ENCODE measurements at regions not wholly inside any gene's neighbourhood (a gene's known extent, or its start where the extent isn't known, plus 50 kb on each side); places are given as distances from the start of the nearest gene placed in this dataset.

DNA sequence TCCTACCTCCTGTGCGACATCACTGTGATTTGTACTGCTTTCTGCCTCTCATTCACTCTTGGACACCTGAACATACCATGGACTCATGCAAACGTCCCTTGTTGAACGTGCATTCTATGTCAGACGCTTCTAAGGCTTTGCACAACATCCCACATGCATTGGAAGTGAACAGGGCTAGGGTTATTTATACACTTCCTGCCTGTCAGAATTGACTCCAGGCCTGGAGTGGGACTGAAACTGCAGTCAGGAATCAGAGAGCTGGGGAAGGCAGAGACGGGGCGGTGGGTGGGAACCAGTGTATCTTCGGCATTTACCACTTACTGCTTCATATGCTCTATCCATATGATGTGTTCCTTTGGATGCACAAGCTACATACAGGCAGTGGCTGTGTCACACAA, 81.4 kb upstream of the GALNT2 start:
- Histone ChIP-seq H3K4me3 (ENCODE audit: control insufficient read depth in 2 of 3, extremely low read depth in 1 of 3, insufficient read depth in 2 of 3, low read depth in 1 of 3, low read length in 3 of 3) (no peak overlapping the region), H3K4me1 (ENCODE audit: control insufficient read depth, extremely low read depth, insufficient read depth, low read length) (peaks cover 2% of the 10 kb centered on the region), H3K79me2 (ENCODE audit: control insufficient read depth, insufficient read depth, low read length) (no peaks in the 10 kb centered on the region), H3K36me3 (ENCODE audit: control insufficient read depth in 2 of 2, extremely low read depth in 1 of 2, insufficient read depth in 2 of 2, low read length in 2 of 2) (no peaks in the 10 kb centered on the region), H3K9ac (ENCODE audit: control insufficient read depth, extremely low read depth, insufficient read depth, low read length) (no peak overlapping the region), H3K4me2 (ENCODE audit: control insufficient read depth, extremely low read depth, insufficient read depth, low read depth, low read length) (no peak overlapping the region), H3K9me3 (ENCODE audit: control insufficient read depth, low read depth, low read length) (no peaks in the 10 kb centered on the region), H4K20me1 (ENCODE audit: control insufficient read depth, extremely low read depth, insufficient read depth, low read length) (no peaks in the 10 kb centered on the region), H2AFZ (ENCODE audit: control insufficient read depth, low read length) (no peak overlapping the region), H3K27me3 (ENCODE audit: control insufficient read depth, extremely low read depth, insufficient read depth, low read length) (no peaks in the 10 kb centered on the region), H3K27ac (ENCODE audit: control insufficient read depth, insufficient read depth, low read length) (no peak overlapping the region), H3K9me1 (ENCODE audit: control insufficient read depth, extremely low read depth, insufficient read depth, low read length) (no peaks in the 10 kb centered on the region)
- TF ChIP-seq EZH2 (IDR thresholded peaks at IDR 0.05; ENCODE audit: low read length), result no peak
- TF ChIP-seq, protein P1, sequence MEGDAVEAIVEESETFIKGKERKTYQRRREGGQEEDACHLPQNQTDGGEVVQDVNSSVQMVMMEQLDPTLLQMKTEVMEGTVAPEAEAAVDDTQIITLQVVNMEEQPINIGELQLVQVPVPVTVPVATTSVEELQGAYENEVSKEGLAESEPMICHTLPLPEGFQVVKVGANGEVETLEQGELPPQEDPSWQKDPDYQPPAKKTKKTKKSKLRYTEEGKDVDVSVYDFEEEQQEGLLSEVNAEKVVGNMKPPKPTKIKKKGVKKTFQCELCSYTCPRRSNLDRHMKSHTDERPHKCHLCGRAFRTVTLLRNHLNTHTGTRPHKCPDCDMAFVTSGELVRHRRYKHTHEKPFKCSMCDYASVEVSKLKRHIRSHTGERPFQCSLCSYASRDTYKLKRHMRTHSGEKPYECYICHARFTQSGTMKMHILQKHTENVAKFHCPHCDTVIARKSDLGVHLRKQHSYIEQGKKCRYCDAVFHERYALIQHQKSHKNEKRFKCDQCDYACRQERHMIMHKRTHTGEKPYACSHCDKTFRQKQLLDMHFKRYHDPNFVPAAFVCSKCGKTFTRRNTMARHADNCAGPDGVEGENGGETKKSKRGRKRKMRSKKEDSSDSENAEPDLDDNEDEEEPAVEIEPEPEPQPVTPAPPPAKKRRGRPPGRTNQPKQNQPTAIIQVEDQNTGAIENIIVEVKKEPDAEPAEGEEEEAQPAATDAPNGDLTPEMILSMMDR (optimal IDR thresholded peaks at IDR 0.05 in 1 of 3, IDR thresholded peaks at IDR 0.05 in 1 of 3, conservative IDR thresholded peaks at IDR 0.05 in 1 of 3; ENCODE audit: extremely low read depth in 1 of 3, insufficient read depth in 2 of 3, low read length in 3 of 3), result no peak
- dilution Hi-C loops (cut with MboI; ENCODE audit: extremely low pct_ligation_motif_present, low sequenced_read_pairs), result no loop called here
- FAIRE-seq (no peak), DNase-seq (ENCODE audit: low read depth, low spot score) (no peak)

DNA sequence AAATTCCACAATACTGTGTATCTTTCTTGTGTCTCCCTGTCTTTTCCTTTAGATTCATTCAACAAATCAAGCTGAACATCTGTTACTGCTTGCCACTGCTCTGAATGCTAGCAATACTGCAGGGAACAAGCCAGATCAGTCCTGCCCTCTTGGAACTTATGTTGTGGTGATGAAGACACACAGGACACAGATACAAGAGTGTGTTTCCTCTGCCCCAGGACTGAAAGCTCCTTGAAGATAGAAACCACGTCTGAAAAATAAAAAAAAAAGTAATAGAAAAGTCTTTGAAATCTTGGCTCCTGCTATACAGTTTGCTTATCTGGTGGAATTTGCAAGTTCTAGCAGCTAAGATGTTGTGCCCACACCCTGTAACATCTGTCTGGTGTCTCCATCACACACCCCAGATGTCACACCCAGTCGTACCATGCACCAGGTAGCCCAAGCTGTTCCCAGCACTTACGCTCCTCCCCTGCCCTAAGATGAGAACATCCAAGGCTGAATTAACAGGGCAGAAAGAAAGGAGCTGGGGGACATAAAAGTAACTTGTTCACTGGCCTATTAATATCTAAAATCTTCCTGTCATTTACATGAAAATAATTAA, 80.2 kb upstream of the GALNT2 start:
- no peak overlapping the region for H3K27ac ChIP-seq (ENCODE audit: control insufficient read depth, insufficient read depth, low read length)
- no peak overlapping the region for H3K4me3 ChIP-seq (ENCODE audit: control insufficient read depth in 2 of 3, extremely low read depth in 1 of 3, insufficient read depth in 2 of 3, low read depth in 1 of 3, low read length in 3 of 3)
- H3K9me1 ChIP-seq (ENCODE audit: control insufficient read depth, extremely low read depth, insufficient read depth, low read length), result no peaks in the 10 kb centered on the region
- H3K4me2 ChIP-seq (ENCODE audit: control insufficient read depth, extremely low read depth, insufficient read depth, low read depth, low read length), result no peak overlapping the region
- no peaks in the 10 kb centered on the region for H3K27me3 ChIP-seq (ENCODE audit: control insufficient read depth, extremely low read depth, insufficient read depth, low read length)
- FAIRE-seq (no peak), DNase-seq (ENCODE audit: low read depth, low spot score) (no peak)
- no peaks in the 10 kb centered on the region for H4K20me1 ChIP-seq (ENCODE audit: control insufficient read depth, extremely low read depth, insufficient read depth, low read length)
- no peak overlapping the region for H2AFZ ChIP-seq (ENCODE audit: control insufficient read depth, low read length)
- no peaks in the 10 kb centered on the region for H3K36me3 ChIP-seq (ENCODE audit: control insufficient read depth in 2 of 2, extremely low read depth in 1 of 2, insufficient read depth in 2 of 2, low read length in 2 of 2)
- no peaks in the 10 kb centered on the region for H3K4me1 ChIP-seq (ENCODE audit: control insufficient read depth, extremely low read depth, insufficient read depth, low read length)
- no peak overlapping the region for H3K9ac ChIP-seq (ENCODE audit: control insufficient read depth, extremely low read depth, insufficient read depth, low read length)
- no peaks in the 10 kb centered on the region for H3K79me2 ChIP-seq (ENCODE audit: control insufficient read depth, insufficient read depth, low read length)
- TF ChIP-seq, protein P1 (optimal IDR thresholded peaks at IDR 0.05 in 1 of 3, IDR thresholded peaks at IDR 0.05 in 1 of 3, conservative IDR thresholded peaks at IDR 0.05 in 1 of 3; ENCODE audit: extremely low read depth in 1 of 3, insufficient read depth in 2 of 3, low read length in 3 of 3), result no peak
- no peak for TF ChIP-seq EZH2 (IDR thresholded peaks at IDR 0.05; ENCODE audit: low read length)
- H3K9me3 ChIP-seq (ENCODE audit: control insufficient read depth, low read depth, low read length), result no peaks in the 10 kb centered on the region
- dilution Hi-C loops (cut with MboI; ENCODE audit: extremely low pct_ligation_motif_present, low sequenced_read_pairs), result no loop called here

Data from keratinocyte (primary cell).